K562 (cell line): ENCODE measurements at regions not wholly inside any gene's neighbourhood (a gene's known extent, or its start where the extent isn't known, plus 50 kb on each side); places are given as distances from the start of the nearest gene placed in this dataset.

ENCODE experiments used
- ATAC-seq: fragments of 200-7000 bp; cut with Tn5 transposase; 3 replicates; pipeline ENCODE4 v1.9.1; 2020; ENCODE audit warnings: moderate library complexity
- BruUV-seq: library from RNA; stranded (reverse); fragments of 400-500 nt; replicated peaks from 2 replicates; lab custom pipeline; 2021; lab: Mats Ljungman, UMichigan
- CTCF ChIA-PET: fragments of 300-600 bp; formaldehyde crosslinking; extraction: SDS; loops from one replicate; lab custom pipeline; 2021; ENCODE audit warnings: low intra/inter-chr PET ratio; lab: Yijun Ruan, JAX
- POLR2A ChIA-PET: fragments of 300-600, 350-650 bp; sonication (Branson Sonifier 250); formaldehyde crosslinking; extraction: SDS; loops from one replicate; lab custom pipeline; 2021; ENCODE audit warnings: antibody characterized with exemption, inconsistent platforms; lab: Yijun Ruan, JAX
- DNase-seq, 4 experiments: peaks; one replicate each; pipeline versions ENCODE4 v3.0.0 to v3.0.0-alpha.2; 2011 to 2018; ENCODE audit warnings: low spot score in 3 of 4, mixed read lengths in 3 of 4; ENCODE audit errors: extremely low read depth in 1 of 4
- FAIRE-seq: peaks from 2 replicates; lab custom pipeline; 2011; peaks lifted over from hg19 to GRCh38; lab: Jason Lieb, UNC
- H2AFZ ChIP-seq: 2 replicates; pipeline ENCODE4 v1.6.0; 2011; ENCODE audit warnings: low read depth, low read length, control low read depth, inconsistent platforms
- H3K27ac ChIP-seq: fragments of 200-600 bp; 3 replicates; pipeline ENCODE4 v1.8.0; 2011; ENCODE audit warnings: low read depth, mild to moderate bottlenecking, control low read depth, inconsistent platforms, low read length, moderate library complexity, mixed read lengths; ENCODE audit errors: extremely low read depth
- H3K27me3 ChIP-seq, 2 experiments: fragments of 300-600 bp in 1 of 2; 2 replicates in 1 of 2; 3 replicates in 1 of 2; pipeline versions ENCODE4 v1.6.0 to v1.8.0; 2011; ENCODE audit warnings: inconsistent platforms in 2 of 2, low read length in 2 of 2, mild to moderate bottlenecking in 1 of 2, mixed read lengths in 1 of 2, moderate library complexity in 1 of 2; ENCODE audit not compliant: control insufficient read depth in 2 of 2, insufficient read depth in 2 of 2
- H3K36me3 ChIP-seq: fragments of 300-600 bp; 3 replicates; pipeline ENCODE4 v1.8.0; 2011; ENCODE audit warnings: mild to moderate bottlenecking, low read length, inconsistent platforms; ENCODE audit not compliant: control insufficient read depth, insufficient read depth
- H3K4me1 ChIP-seq, 2 experiments: fragments of 200-600 bp in 1 of 2; replicated peaks in 1 of 2; 2 replicates in 1 of 2; 3 replicates in 1 of 2; pipeline versions ENCODE4 v1.5.1 to v1.8.0; 2011; ENCODE audit warnings: inconsistent platforms in 2 of 2, low read length in 2 of 2, mild to moderate bottlenecking in 1 of 2, mixed read lengths in 1 of 2, moderate library complexity in 1 of 2; ENCODE audit not compliant: control insufficient read depth in 2 of 2, insufficient read depth in 2 of 2
- H3K4me2 ChIP-seq: 2 replicates; pipeline ENCODE4 v1.6.1; 2011; ENCODE audit warnings: low read length, control low read depth, inconsistent platforms, mixed read lengths; ENCODE audit not compliant: insufficient read depth
- H3K4me3 ChIP-seq: fragments of 200-600 bp; sonication (generic), shearing (Covaris generic); 2 replicates; pipeline ENCODE4 v1.5.1; 2016; ENCODE audit warnings: control low read depth, inconsistent platforms
- H3K79me2 ChIP-seq: fragments of 200-600 bp; 3 replicates; pipeline ENCODE4 v1.8.0; 2011; ENCODE audit warnings: low read length, inconsistent platforms; ENCODE audit not compliant: control insufficient read depth, insufficient read depth
- H3K9ac ChIP-seq, 2 experiments: 2 replicates each; pipeline versions ENCODE4 v1.6.0 to v1.6.1; 2011; ENCODE audit warnings: low read depth in 2 of 2, low read length in 2 of 2, control low read depth in 1 of 2, inconsistent platforms in 1 of 2, mild to moderate bottlenecking in 1 of 2, mixed read lengths in 1 of 2; ENCODE audit not compliant: insufficient read depth in 1 of 2
- H3K9me1 ChIP-seq: one replicate; pipeline ENCODE4 v1.6.0; 2011; ENCODE audit warnings: inconsistent platforms, mild to moderate bottlenecking, low read length, moderate library complexity; ENCODE audit not compliant: control insufficient read depth, insufficient read depth
- H3K9me3 ChIP-seq: replicated peaks from 2 replicates; pipeline ENCODE4 v1.5.1; 2011; ENCODE audit warnings: low read depth, low read length, inconsistent platforms; ENCODE audit not compliant: control insufficient read depth, insufficient read depth
- H4K20me1 ChIP-seq: replicated peaks from 2 replicates; pipeline ENCODE4 v1.6.1; 2011; ENCODE audit warnings: low read length, inconsistent platforms, mixed read lengths; ENCODE audit not compliant: control insufficient read depth, insufficient read depth
- BHLHE40 ChIP-seq: IDR thresholded peaks from 2 replicates; pipeline ENCODE4 v1.6.1; 2011; ENCODE audit warnings: low read length, improper control_type of control experiment
- CREBBP ChIP-seq: IDR thresholded peaks from one replicate; pipeline ENCODE4 v1.6.1; 2012; ENCODE audit warnings: low read depth, mild to moderate bottlenecking, control low read depth, inconsistent platforms, low read length
- HMGN3 ChIP-seq: IDR thresholded peaks from 2 replicates; pipeline ENCODE4 v1.6.1; 2011; ENCODE audit warnings: borderline replicate concordance, low read depth, mild to moderate bottlenecking, mixed read lengths, low read length; ENCODE audit not compliant: insufficient read length; ENCODE audit errors: extremely low read depth
- MCM5 ChIP-seq: fragments of 450-650 bp; IDR thresholded peaks from 2 replicates; pipeline ENCODE4 v1.6.1; 2016; ENCODE audit warnings: low read depth
- NR2C1 ChIP-seq, 2 experiments: fragments of 450-650 bp; IDR thresholded peaks; 2 replicates each; pipeline ENCODE4 v1.6.1; 2017; ENCODE audit warnings: mild to moderate bottlenecking in 2 of 2, antibody characterized with exemption in 1 of 2, inconsistent platforms in 1 of 2, missing compliant biosample characterization in 1 of 2, missing genetic modification characterization in 1 of 2
- PHB2 ChIP-seq: fragments of 450-650 bp; IDR thresholded peaks from 2 replicates; pipeline ENCODE4 v1.6.1; 2017; ENCODE audit warnings: low read depth
- PHF8 ChIP-seq: fragments of 200-600 bp; sonication (generic); IDR thresholded peaks from 2 replicates; pipeline ENCODE4 v1.6.1; 2012; ENCODE audit warnings: mixed run types, mild to moderate bottlenecking, inconsistent platforms, low read length, moderate library complexity, borderline replicate concordance
- POLR2B ChIP-seq: fragments of 450-650 bp; IDR thresholded peaks from 2 replicates; pipeline ENCODE4 v1.6.1; 2018; ENCODE audit warnings: low read depth; ENCODE audit not compliant: partially characterized antibody
- SAFB ChIP-seq: fragments of 200-400 bp; formaldehyde crosslinking; IDR thresholded peaks from 2 replicates; pipeline ENCODE4 v1.6.1; 2017; ENCODE audit warnings: low read depth, low read length, borderline replicate concordance
- SPI1 ChIP-seq: IDR thresholded peaks from 2 replicates; pipeline ENCODE4 v1.6.1; 2011; ENCODE audit warnings: low read depth, low read length, control low read depth, borderline replicate concordance
- SRSF1 ChIP-seq: fragments of 200-400 bp; formaldehyde crosslinking; IDR thresholded peaks from 2 replicates; pipeline ENCODE4 v1.6.1; 2017; ENCODE audit warnings: mild to moderate bottlenecking, low read depth, low read length, moderate library complexity
- ZNF133 ChIP-seq: fragments of 250-450 bp; sonication (Bioruptor Pico); IDR thresholded peaks from 2 replicates; pipeline ENCODE4 v1.4.0; 2020; ENCODE audit warnings: mild to moderate bottlenecking
- ZNF174 ChIP-seq: fragments of 250-450 bp; sonication (Bioruptor Pico); IDR thresholded peaks from 2 replicates; pipeline ENCODE4 v1.4.0; 2020; ENCODE audit warnings: mild to moderate bottlenecking
- ZNF589 ChIP-seq: fragments of 200-800 bp; sonication (Bioruptor generic); IDR thresholded peaks from 2 replicates; pipeline ENCODE4 v1.6.1; 2016; ENCODE audit warnings: low read depth, missing genetic modification characterization, missing compliant biosample characterization
- WGBS: fragments of 100-300 bp; shearing (Covaris generic); methylation state at CpG from one replicate; pipeline ENCODE4 v1.1.6; 2016; ENCODE audit warnings: low coverage, mixed read lengths; ENCODE audit not compliant: insufficient coverage; ENCODE audit errors: missing lambda C conversion rate; 5-methylcytosine and 5-hydroxymethylcytosine counted together
- in situ Hi-C: fragments of 300-500 bp; cut with MboI; formaldehyde crosslinking; loops from 4 replicates; pipeline ENCODE4 v1.15.0; 2018; ENCODE audit warnings: inconsistent platforms, mixed read lengths
- intact Hi-C: fragments of 100-400 bp; cut with micrococcal nuclease; formaldehyde crosslinking; loops from 2 replicates; pipeline ENCODE4 v1.14.2; 2022
- TF ChIP-seq, protein P1 (sequence below): sonication (generic); formaldehyde crosslinking; IDR thresholded peaks from 2 replicates; pipeline ENCODE4 v1.8.1; 2022; ENCODE audit warnings: missing genetic modification reagents
- TF ChIP-seq, protein P2 (sequence below): fragments of 200-800 bp; sonication (Bioruptor generic); IDR thresholded peaks from 2 replicates; pipeline ENCODE4 v1.6.1; 2017; ENCODE audit warnings: missing genetic modification characterization, missing compliant biosample characterization
- TF ChIP-seq, protein P3 (sequence below): fragments of 450-650 bp; conservative IDR thresholded peaks from 2 replicates; pipeline ENCODE4 v1.6.1; 2016; ENCODE audit warnings: missing genetic modification characterization, low read depth, mild to moderate bottlenecking, control low read depth, missing compliant biosample characterization
- TF ChIP-seq, protein P4 (sequence below): fragments of 450-650 bp; IDR thresholded peaks from 2 replicates; pipeline ENCODE4 v1.6.1; 2016; ENCODE audit warnings: antibody characterized with exemption

DNA sequence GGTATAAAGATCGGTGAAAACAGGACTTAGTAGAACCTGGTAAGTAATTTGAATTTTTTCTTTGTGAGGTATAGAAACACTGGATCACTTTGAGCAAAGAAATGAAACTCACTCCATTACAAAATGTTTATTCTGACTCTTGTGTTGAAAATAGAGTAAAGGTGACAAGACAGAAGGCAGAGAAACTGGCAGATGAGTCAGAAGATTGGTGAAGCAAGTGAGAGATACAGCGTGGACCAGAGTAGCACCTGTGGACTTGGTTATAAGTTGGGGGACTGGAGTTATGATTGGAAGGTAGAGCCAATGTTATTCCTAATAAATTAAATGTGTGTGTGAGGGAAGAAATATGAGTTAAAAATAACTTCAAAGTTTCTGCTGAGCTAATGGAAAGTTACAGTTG is 620.9 kb downstream of the ZWINT start (continued):
- TF ChIP-seq, protein P1, sequence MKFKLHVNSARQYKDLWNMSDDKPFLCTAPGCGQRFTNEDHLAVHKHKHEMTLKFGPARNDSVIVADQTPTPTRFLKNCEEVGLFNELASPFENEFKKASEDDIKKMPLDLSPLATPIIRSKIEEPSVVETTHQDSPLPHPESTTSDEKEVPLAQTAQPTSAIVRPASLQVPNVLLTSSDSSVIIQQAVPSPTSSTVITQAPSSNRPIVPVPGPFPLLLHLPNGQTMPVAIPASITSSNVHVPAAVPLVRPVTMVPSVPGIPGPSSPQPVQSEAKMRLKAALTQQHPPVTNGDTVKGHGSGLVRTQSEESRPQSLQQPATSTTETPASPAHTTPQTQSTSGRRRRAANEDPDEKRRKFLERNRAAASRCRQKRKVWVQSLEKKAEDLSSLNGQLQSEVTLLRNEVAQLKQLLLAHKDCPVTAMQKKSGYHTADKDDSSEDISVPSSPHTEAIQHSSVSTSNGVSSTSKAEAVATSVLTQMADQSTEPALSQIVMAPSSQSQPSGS, result no peak
- TF ChIP-seq, protein P2, sequence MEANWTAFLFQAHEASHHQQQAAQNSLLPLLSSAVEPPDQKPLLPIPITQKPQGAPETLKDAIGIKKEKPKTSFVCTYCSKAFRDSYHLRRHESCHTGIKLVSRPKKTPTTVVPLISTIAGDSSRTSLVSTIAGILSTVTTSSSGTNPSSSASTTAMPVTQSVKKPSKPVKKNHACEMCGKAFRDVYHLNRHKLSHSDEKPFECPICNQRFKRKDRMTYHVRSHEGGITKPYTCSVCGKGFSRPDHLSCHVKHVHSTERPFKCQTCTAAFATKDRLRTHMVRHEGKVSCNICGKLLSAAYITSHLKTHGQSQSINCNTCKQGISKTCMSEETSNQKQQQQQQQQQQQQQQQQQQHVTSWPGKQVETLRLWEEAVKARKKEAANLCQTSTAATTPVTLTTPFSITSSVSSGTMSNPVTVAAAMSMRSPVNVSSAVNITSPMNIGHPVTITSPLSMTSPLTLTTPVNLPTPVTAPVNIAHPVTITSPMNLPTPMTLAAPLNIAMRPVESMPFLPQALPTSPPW (CRISPR knock-in tag), result no peak
- TF ChIP-seq SPI1, result no peak
- no peak for TF ChIP-seq NR2C1 (IDR thresholded peaks at IDR 0.05)
- no peak for TF ChIP-seq NR2C1 (tag; IDR thresholded peaks at IDR 0.05)
- no peak for TF ChIP-seq ZNF589
- TF ChIP-seq, all 486 proteins: peak for 0

DNA sequence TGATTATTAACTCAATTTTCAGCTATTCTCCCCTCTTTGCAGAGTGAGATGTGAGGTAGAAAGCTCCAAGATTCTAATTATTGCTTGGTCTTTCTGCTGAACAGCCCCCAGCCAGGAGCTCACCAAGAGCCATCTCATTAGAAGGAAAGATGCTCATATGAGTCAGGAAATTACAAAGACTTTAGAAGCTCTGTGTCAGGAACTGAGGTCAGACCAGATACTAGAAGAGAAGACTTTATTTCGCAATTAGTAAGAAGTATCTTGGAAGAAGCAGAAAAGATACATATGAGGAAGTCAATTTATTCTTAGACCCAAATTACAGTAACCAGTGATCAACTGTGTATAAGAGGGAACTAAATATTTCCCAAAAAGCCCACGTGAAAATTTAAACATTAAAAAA is 626.9 kb downstream of the ZWINT start:
- H3K79me2 ChIP-seq, result no peaks in the 10 kb centered on the region
- POLR2A ChIA-PET, result no interaction called here
- ATAC-seq (no peak), FAIRE-seq (no peak), DNase-seq (no peak)
- H3K4me1 ChIP-seq, result no peaks in the 10 kb centered on the region
- H4K20me1 ChIP-seq, result no peaks in the 10 kb centered on the region
- H3K36me3 ChIP-seq, result no peaks in the 10 kb centered on the region
- in situ Hi-C loops, result no loop called here
- no peaks in the 10 kb centered on the region for H3K27me3 ChIP-seq
- BruUV-seq, result no TSS peak
- H3K9ac ChIP-seq, result no peak overlapping the region
- no peak overlapping the region for H3K27ac ChIP-seq
- H3K4me2 ChIP-seq, result no peak overlapping the region
- 3% methylated on average over 2 of the region's 2 CpGs for WGBS
- no peaks in the 10 kb centered on the region for H3K9me1 ChIP-seq
- CTCF ChIA-PET, result no interaction called here
- H3K9me3 ChIP-seq, result no peaks in the 10 kb centered on the region
- intact Hi-C loops, result no loop called here
- no peak overlapping the region for H2AFZ ChIP-seq
- H3K4me3 ChIP-seq, result no peak overlapping the region
- TF ChIP-seq CREBBP, result no peak
- TF ChIP-seq, protein P3, sequence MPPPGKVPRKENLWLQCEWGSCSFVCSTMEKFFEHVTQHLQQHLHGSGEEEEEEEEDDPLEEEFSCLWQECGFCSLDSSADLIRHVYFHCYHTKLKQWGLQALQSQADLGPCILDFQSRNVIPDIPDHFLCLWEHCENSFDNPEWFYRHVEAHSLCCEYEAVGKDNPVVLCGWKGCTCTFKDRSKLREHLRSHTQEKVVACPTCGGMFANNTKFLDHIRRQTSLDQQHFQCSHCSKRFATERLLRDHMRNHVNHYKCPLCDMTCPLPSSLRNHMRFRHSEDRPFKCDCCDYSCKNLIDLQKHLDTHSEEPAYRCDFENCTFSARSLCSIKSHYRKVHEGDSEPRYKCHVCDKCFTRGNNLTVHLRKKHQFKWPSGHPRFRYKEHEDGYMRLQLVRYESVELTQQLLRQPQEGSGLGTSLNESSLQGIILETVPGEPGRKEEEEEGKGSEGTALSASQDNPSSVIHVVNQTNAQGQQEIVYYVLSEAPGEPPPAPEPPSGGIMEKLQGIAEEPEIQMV (tag), result no peak
- no peak for TF ChIP-seq MCM5
- TF ChIP-seq, protein P4, sequence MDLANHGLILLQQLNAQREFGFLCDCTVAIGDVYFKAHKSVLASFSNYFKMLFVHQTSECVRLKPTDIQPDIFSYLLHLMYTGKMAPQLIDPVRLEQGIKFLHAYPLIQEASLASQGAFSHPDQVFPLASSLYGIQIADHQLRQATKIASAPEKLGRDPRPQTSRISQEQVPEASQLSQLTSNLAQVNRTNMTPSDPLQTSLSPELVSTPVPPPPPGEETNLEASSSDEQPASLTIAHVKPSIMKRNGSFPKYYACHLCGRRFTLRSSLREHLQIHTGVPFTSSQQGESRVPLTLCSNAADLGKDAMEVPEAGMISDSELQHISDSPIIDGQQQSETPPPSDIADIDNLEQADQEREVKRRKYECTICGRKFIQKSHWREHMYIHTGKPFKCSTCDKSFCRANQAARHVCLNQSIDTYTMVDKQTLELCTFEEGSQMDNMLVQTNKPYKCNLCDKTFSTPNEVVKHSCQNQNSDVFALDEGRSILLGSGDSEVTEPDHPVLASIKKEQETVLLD, result no peak
- TF ChIP-seq PHB2, result no peak
- no peak for TF ChIP-seq SRSF1
- TF ChIP-seq POLR2B, result no peak
- TF ChIP-seq BHLHE40, result no peak
- no peak for TF ChIP-seq HMGN3
- no peak for TF ChIP-seq SAFB
- TF ChIP-seq ZNF174 (CRISPR knock-in tag), result no peak
- no peak for TF ChIP-seq PHF8
- no peak for TF ChIP-seq ZNF133 (CRISPR knock-in tag)
